GM21528 (cell line): ENCODE measurements at regions not wholly inside any gene's neighbourhood (a gene's known extent, or its start where the extent isn't known, plus 50 kb on each side); places are given as distances from the start of the nearest gene placed in this dataset.

Experiments used
- ATAC-seq: cut with Tn5 transposase; IDR thresholded peaks from one replicate; pipeline ENCODE4 v1.9.1; 2021; ENCODE audit warnings: mild to moderate bottlenecking, moderate library complexity; ENCODE audit not compliant: unreplicated experiment, low FRiP score

- no peak for ATAC-seq
Measured at GRCh38 chr1:79595931-79596330, 589.4 kb upstream of the ADGRL4 start.

GRCh38 chr1:79594121-79594698 is 587.7 kb upstream of the ADGRL4 start:
- no peak for ATAC-seq

- ATAC-seq, result no peak
Measured at GRCh38 chr1:79592707-79593106, 586.2 kb upstream of the ADGRL4 start.

GRCh38 chr1:79588719-79589118 is 582.2 kb upstream of the ADGRL4 start:
- no peak for ATAC-seq

- no peak for ATAC-seq
Measured at GRCh38 chr1:79587229-79587628, 580.7 kb upstream of the ADGRL4 start.

GRCh38 chr1:79585801-79586200 is 579.3 kb upstream of the ADGRL4 start:
- no peak for ATAC-seq

GRCh38 chr1:79575424-79575823 is 568.9 kb upstream of the ADGRL4 start:
- no peak for ATAC-seq

- no peak for ATAC-seq
Measured at GRCh38 chr1:79568411-79568810, 561.9 kb upstream of the ADGRL4 start.

GRCh38 chr1:79561521-79561978 is 555.0 kb upstream of the ADGRL4 start:
- no peak for ATAC-seq

GRCh38 chr1:79556189-79556588 is 549.7 kb upstream of the ADGRL4 start:
- no peak for ATAC-seq

GRCh38 chr1:79554688-79555087 is 548.2 kb upstream of the ADGRL4 start:
- no peak for ATAC-seq

GRCh38 chr1:79551321-79551720 is 544.8 kb upstream of the ADGRL4 start:
- ATAC-seq, result no peak

GRCh38 chr1:79550402-79550801 is 543.9 kb upstream of the ADGRL4 start:
- no peak for ATAC-seq

- ATAC-seq, result no peak
Measured at GRCh38 chr1:79549201-79549600, 542.7 kb upstream of the ADGRL4 start.

GRCh38 chr1:79547514-79547913 is 541.0 kb upstream of the ADGRL4 start:
- no peak for ATAC-seq

GRCh38 chr1:79543394-79543793 is 536.9 kb upstream of the ADGRL4 start:
- no peak for ATAC-seq

GRCh38 chr1:79539001-79539400 is 532.5 kb upstream of the ADGRL4 start:
- no peak for ATAC-seq

- ATAC-seq, result no peak
Measured at GRCh38 chr1:79532555-79532954, 526.0 kb upstream of the ADGRL4 start.

- no peak for ATAC-seq
Measured at GRCh38 chr1:79531790-79532189, 525.3 kb upstream of the ADGRL4 start.

GRCh38 chr1:79530476-79530875 is 523.9 kb upstream of the ADGRL4 start:
- no peak for ATAC-seq

GRCh38 chr1:79530055-79530454 is 523.5 kb upstream of the ADGRL4 start:
- no peak for ATAC-seq

- ATAC-seq, result no peak
Measured at GRCh38 chr1:79524126-79524525, 517.6 kb upstream of the ADGRL4 start.
